Suppressor macrophage treated with lipopolysaccharide for 4 hours (primary cell): ENCODE measurements at regions not wholly inside any gene's neighbourhood (a gene's known extent, or its start where the extent isn't known, plus 50 kb on each side); places are given as distances from the start of the nearest gene placed in this dataset.
"Not testable (repeated sequence)": the region's sequence is repeated elsewhere in the genome, so short reads cannot be mapped to it uniquely, and the experiment has no call there.

ENCODE experiments used
- DNase-seq: peaks from one replicate; pipeline ENCODE4 v3.0.0-alpha.2; 2020

- DNase-seq: no peak
Observed at GRCh38 chr13:74771964-74772363, 637.8 kb upstream of the KLF12 start.

- no peak for DNase-seq
Observed at GRCh38 chr13:74770361-74770760, 636.2 kb upstream of the KLF12 start.

- no peak for DNase-seq
Observed at GRCh38 chr13:74769333-74769732, 635.1 kb upstream of the KLF12 start.

- DNase-seq: no peak
Observed at GRCh38 chr13:74768521-74769085, 634.4 kb upstream of the KLF12 start.

- no peak for DNase-seq
Observed at GRCh38 chr13:74767050-74767449, 632.8 kb upstream of the KLF12 start.

GRCh38 chr13:74765955-74766354, 631.8 kb upstream of the KLF12 start:
- no peak for DNase-seq

- DNase-seq: no peak
Observed at GRCh38 chr13:74761801-74762757, 627.9 kb upstream of the KLF12 start.

GRCh38 chr13:74758188-74758587, 624.0 kb upstream of the KLF12 start:
- no peak for DNase-seq

- no peak for DNase-seq
Observed at GRCh38 chr13:74755065-74755464, 620.9 kb upstream of the KLF12 start.

- no peak for DNase-seq
Observed at GRCh38 chr13:74751739-74752138, 617.5 kb upstream of the KLF12 start.

- no peak for DNase-seq
Observed at GRCh38 chr13:74747186-74747955, 613.2 kb upstream of the KLF12 start.

- no peak for DNase-seq
Observed at GRCh38 chr13:74743992-74744391, 609.8 kb upstream of the KLF12 start.

- DNase-seq: no peak
Observed at GRCh38 chr13:74741732-74742131, 607.5 kb upstream of the KLF12 start.

GRCh38 chr13:74732736-74733385, 598.7 kb upstream of the KLF12 start:
- DNase-seq: no peak

GRCh38 chr13:74731731-74732130, 597.5 kb upstream of the KLF12 start:
- DNase-seq: no peak

GRCh38 chr13:74730556-74731331, 596.5 kb upstream of the KLF12 start:
- DNase-seq: no peak

- no peak for DNase-seq
Observed at GRCh38 chr13:74726206-74726605, 592.0 kb upstream of the KLF12 start.

GRCh38 chr13:74718232-74718842, 584.1 kb upstream of the KLF12 start:
- not testable (repeated sequence) for DNase-seq

- DNase-seq: no peak
Observed at GRCh38 chr13:74715718-74716117, 581.5 kb upstream of the KLF12 start.

- DNase-seq: no peak
Observed at GRCh38 chr13:74710006-74710405, 575.8 kb upstream of the KLF12 start.

GRCh38 chr13:74709226-74709625, 575.0 kb upstream of the KLF12 start:
- no peak for DNase-seq

- no peak for DNase-seq
Observed at GRCh38 chr13:74708629-74709028, 574.4 kb upstream of the KLF12 start.
